OCI-LY3 (cell line): ENCODE measurements at regions not wholly inside any gene's neighbourhood (a gene's known extent, or its start where the extent isn't known, plus 50 kb on each side); places are given as distances from the start of the nearest gene placed in this dataset.

Experiments
- EZH2phosphoT487 ChIP-seq: fragments of 200-600 bp; shearing (Covaris generic); IDR thresholded peaks from 2 replicates; pipeline ENCODE4 v1.6.1; 2018; ENCODE audit warnings: antibody characterized with exemption, mixed run types, low read depth
- TF ChIP-seq, protein P1 (sequence below): fragments of 200-600, 300-600 bp; sonication (generic); IDR thresholded peaks from 2 replicates; pipeline ENCODE4 v1.5.1; 2014; ENCODE audit warnings: antibody characterized with exemption, low read length, low read depth

DNA sequence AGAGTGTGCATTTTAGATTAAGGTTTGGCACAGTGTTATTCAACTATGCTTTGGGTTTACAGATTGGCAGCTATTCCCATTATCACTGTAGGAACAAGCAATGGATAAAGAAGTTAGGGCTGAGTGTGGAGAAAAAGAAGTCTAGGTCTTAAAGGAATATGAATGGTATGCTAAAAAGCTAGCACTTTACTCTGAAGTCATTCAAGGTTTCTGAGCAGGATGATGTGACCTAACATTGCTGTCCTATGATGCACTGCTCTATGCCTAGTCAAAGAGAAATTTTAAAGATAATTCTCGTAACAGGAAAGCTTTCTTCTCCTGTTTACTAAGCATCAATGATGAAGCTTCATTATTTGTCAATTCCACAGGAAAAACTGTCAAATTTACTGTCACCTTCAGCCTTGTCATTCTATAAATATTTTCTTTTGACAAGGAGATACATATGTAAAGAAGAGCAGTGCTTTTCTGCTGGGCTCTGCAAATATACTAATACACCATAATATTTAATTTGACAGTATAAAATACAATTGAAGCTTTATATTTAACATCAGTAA, 476.1 kb upstream of the PTPRD start:
- TF ChIP-seq, protein P1, sequence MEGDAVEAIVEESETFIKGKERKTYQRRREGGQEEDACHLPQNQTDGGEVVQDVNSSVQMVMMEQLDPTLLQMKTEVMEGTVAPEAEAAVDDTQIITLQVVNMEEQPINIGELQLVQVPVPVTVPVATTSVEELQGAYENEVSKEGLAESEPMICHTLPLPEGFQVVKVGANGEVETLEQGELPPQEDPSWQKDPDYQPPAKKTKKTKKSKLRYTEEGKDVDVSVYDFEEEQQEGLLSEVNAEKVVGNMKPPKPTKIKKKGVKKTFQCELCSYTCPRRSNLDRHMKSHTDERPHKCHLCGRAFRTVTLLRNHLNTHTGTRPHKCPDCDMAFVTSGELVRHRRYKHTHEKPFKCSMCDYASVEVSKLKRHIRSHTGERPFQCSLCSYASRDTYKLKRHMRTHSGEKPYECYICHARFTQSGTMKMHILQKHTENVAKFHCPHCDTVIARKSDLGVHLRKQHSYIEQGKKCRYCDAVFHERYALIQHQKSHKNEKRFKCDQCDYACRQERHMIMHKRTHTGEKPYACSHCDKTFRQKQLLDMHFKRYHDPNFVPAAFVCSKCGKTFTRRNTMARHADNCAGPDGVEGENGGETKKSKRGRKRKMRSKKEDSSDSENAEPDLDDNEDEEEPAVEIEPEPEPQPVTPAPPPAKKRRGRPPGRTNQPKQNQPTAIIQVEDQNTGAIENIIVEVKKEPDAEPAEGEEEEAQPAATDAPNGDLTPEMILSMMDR: no peak
- no peak for TF ChIP-seq EZH2phosphoT487
